ENCODE measurements at regions not wholly inside any gene's neighbourhood (a gene's known extent, or its start where the extent isn't known, plus 50 kb on each side); places are given as distances from the start of the nearest gene placed in this dataset.

- no peak for DNase-seq (ENCODE audit: low read depth)
These were observed 224.9 kb upstream of the ZNF717 start for GRCh38 chr3:76010252-76010651.

- no peak for DNase-seq (ENCODE audit: low read depth)
These were observed 225.8 kb upstream of the ZNF717 start for GRCh38 chr3:76011121-76011520.

GRCh38 chr3:76015496-76015895 lies 230.1 kb upstream of the ZNF717 start:
- no peak for DNase-seq (ENCODE audit: low read depth)

- DNase-seq (ENCODE audit: low read depth) = no peak
These were observed 230.8 kb upstream of the ZNF717 start for GRCh38 chr3:76016111-76016510.

- no peak for DNase-seq (ENCODE audit: low read depth)
These were observed 231.6 kb upstream of the ZNF717 start for GRCh38 chr3:76016769-76017439.

GRCh38 chr3:76021376-76021775 lies 236.0 kb upstream of the ZNF717 start:
- no peak for DNase-seq (ENCODE audit: low read depth)

GRCh38 chr3:76024640-76025039 lies 239.3 kb upstream of the ZNF717 start:
- DNase-seq (ENCODE audit: low read depth) = peak; percentile 26

GRCh38 chr3:76025561-76025960 lies 240.2 kb upstream of the ZNF717 start:
- DNase-seq (ENCODE audit: low read depth) = no peak

- no peak for DNase-seq (ENCODE audit: low read depth)
These were observed 241.0 kb upstream of the ZNF717 start for GRCh38 chr3:76026379-76026778.

GRCh38 chr3:76028774-76029173 lies 243.4 kb upstream of the ZNF717 start:
- no peak for DNase-seq (ENCODE audit: low read depth)

- no peak for DNase-seq (ENCODE audit: low read depth)
These were observed 249.3 kb upstream of the ZNF717 start for GRCh38 chr3:76034649-76035048.

GRCh38 chr3:76035117-76035516 lies 249.8 kb upstream of the ZNF717 start:
- DNase-seq (ENCODE audit: low read depth) = no peak

- DNase-seq (ENCODE audit: low read depth) = no peak
These were observed 253.6 kb upstream of the ZNF717 start for GRCh38 chr3:76038949-76039348.

- DNase-seq (ENCODE audit: low read depth) = peak; percentile 14
These were observed 254.1 kb upstream of the ZNF717 start for GRCh38 chr3:76039431-76039830.

GRCh38 chr3:76040946-76041345 lies 255.6 kb upstream of the ZNF717 start:
- peak; percentile 58 for DNase-seq (ENCODE audit: low read depth)

GRCh38 chr3:76043746-76044145 lies 258.4 kb upstream of the ZNF717 start:
- no peak for DNase-seq (ENCODE audit: low read depth)

- peak; percentile 30 for DNase-seq (ENCODE audit: low read depth)
These were observed 259.6 kb upstream of the ZNF717 start for GRCh38 chr3:76044601-76045600.

GRCh38 chr3:76047368-76047767 lies 262.0 kb upstream of the ZNF717 start:
- no peak for DNase-seq (ENCODE audit: low read depth)

- no peak for DNase-seq (ENCODE audit: low read depth)
These were observed 264.4 kb upstream of the ZNF717 start for GRCh38 chr3:76049776-76050175.

GRCh38 chr3:76051145-76051544 lies 265.8 kb upstream of the ZNF717 start:
- DNase-seq (ENCODE audit: low read depth) = no peak

- no peak for DNase-seq (ENCODE audit: low read depth)
These were observed 269.1 kb upstream of the ZNF717 start for GRCh38 chr3:76054404-76054803.

GRCh38 chr3:76061654-76062053 lies 276.3 kb upstream of the ZNF717 start:
- no peak for DNase-seq (ENCODE audit: low read depth)

GRCh38 chr3:76063019-76063418 lies 277.7 kb upstream of the ZNF717 start:
- DNase-seq (ENCODE audit: low read depth) = peak; percentile 36

All from EH (cell line).